IMR-90 (cell line): ENCODE measurements at regions not wholly inside any gene's neighbourhood (a gene's known extent, or its start where the extent isn't known, plus 50 kb on each side); places are given as distances from the start of the nearest gene placed in this dataset.

ENCODE experiments used
- ATAC-seq: fragments of 200-7000 bp; cut with Tn5 transposase; 2 replicates; pipeline ENCODE4 v1.9.1; 2020; ENCODE audit warnings: low read depth, mild to moderate bottlenecking, moderate library complexity
- BruUV-seq: library from RNA; stranded (reverse); fragments of 400-500 nt; replicated peaks from 2 replicates; lab custom pipeline; 2021; lab: Mats Ljungman, UMichigan
- CTCF ChIA-PET: fragments of 300-600 bp; formaldehyde crosslinking; extraction: SDS; loops from one replicate; lab custom pipeline; 2021; ENCODE audit warnings: antibody characterized with exemption; lab: Yijun Ruan, JAX
- POLR2A ChIA-PET: fragments of 300-600 bp; sonication (Branson Sonifier 250); formaldehyde crosslinking; loops from one replicate; lab custom pipeline; 2022; ENCODE audit warnings: antibody characterized with exemption; ENCODE audit not compliant: unreplicated experiment; lab: Charles Lee
- DNase-seq: peaks from one replicate; pipeline ENCODE4 v3.0.0; 2013
- H2AFZ ChIP-seq: replicated peaks from 2 replicates; pipeline ENCODE3; 2013; ENCODE audit warnings: low read length, mild to moderate bottlenecking; ENCODE audit not compliant: poor library complexity
- H2AK5ac ChIP-seq: 2 replicates; pipeline ENCODE4 v1.6.1; 2013; ENCODE audit warnings: low read depth, low read length, inconsistent platforms
- H2AK9ac ChIP-seq: replicated peaks from 2 replicates; pipeline ENCODE3; 2013; ENCODE audit warnings: mild to moderate bottlenecking, low read depth, low read length, moderate library complexity; ENCODE audit not compliant: poor library complexity
- H2BK120ac ChIP-seq: 2 replicates; pipeline ENCODE4 v1.6.1; 2013; ENCODE audit warnings: low read depth, low read length, inconsistent platforms
- H2BK15ac ChIP-seq: 3 replicates; pipeline ENCODE4 v1.6.1; 2013; ENCODE audit warnings: low read depth, low read length, inconsistent platforms
- H2BK20ac ChIP-seq: 2 replicates; pipeline ENCODE4 v1.6.1; 2013; ENCODE audit warnings: low read depth, mild to moderate bottlenecking, inconsistent platforms, low read length, moderate library complexity
- H2BK5ac ChIP-seq: 2 replicates; pipeline ENCODE4 v1.6.1; 2013; ENCODE audit warnings: mild to moderate bottlenecking, low read depth, low read length, inconsistent platforms; ENCODE audit not compliant: poor library complexity, severe bottlenecking
- H3K14ac ChIP-seq: replicated peaks from 2 replicates; pipeline ENCODE4 v1.6.1; 2013; ENCODE audit warnings: low read depth, low read length, inconsistent platforms
- H3K18ac ChIP-seq: 2 replicates; pipeline ENCODE4 v1.6.1; 2013; ENCODE audit warnings: low read depth, low read length, control low read depth
- H3K23ac ChIP-seq: 2 replicates; pipeline ENCODE4 v1.6.1; 2013; ENCODE audit warnings: low read depth, low read length, inconsistent platforms
- H3K27ac ChIP-seq: 2 replicates; pipeline ENCODE4 v1.5.1; 2013; ENCODE audit warnings: mild to moderate bottlenecking, control low read depth, low read length; ENCODE audit not compliant: insufficient read depth
- H3K27me3 ChIP-seq: 2 replicates; pipeline ENCODE4 v1.6.1; 2013; ENCODE audit warnings: low read length; ENCODE audit not compliant: control insufficient read depth, insufficient read depth
- H3K36me3 ChIP-seq: 2 replicates; pipeline ENCODE4 v1.6.1; 2013; ENCODE audit warnings: low read length, mixed read lengths; ENCODE audit not compliant: control insufficient read depth, insufficient read depth
- H3K4ac ChIP-seq: 2 replicates; pipeline ENCODE4 v1.6.1; 2013; ENCODE audit warnings: low read depth, low read length, inconsistent platforms
- H3K4me1 ChIP-seq: 2 replicates; pipeline ENCODE4 v1.6.1; 2013; ENCODE audit warnings: low read length, mixed read lengths; ENCODE audit not compliant: control insufficient read depth, insufficient read depth
- H3K4me2 ChIP-seq: 2 replicates; pipeline ENCODE4 v1.6.1; 2013; ENCODE audit warnings: low read depth, mild to moderate bottlenecking, control low read depth, low read length, moderate library complexity
- H3K4me3 ChIP-seq: 2 replicates; pipeline ENCODE4 v1.5.1; 2013; ENCODE audit warnings: low read depth, mild to moderate bottlenecking, control low read depth, low read length, moderate library complexity; ENCODE audit not compliant: insufficient read depth
- H3K56ac ChIP-seq: 2 replicates; pipeline ENCODE4 v1.6.1; 2013; ENCODE audit warnings: low read length, inconsistent platforms; ENCODE audit not compliant: insufficient read depth; ENCODE audit errors: extremely low read depth
- H3K79me1 ChIP-seq, 2 experiments: 2 replicates each; pipeline ENCODE4 v1.6.1; 2013; ENCODE audit warnings: low read length in 2 of 2, inconsistent platforms in 1 of 2, low read depth in 1 of 2
- H3K9ac ChIP-seq: 2 replicates; pipeline ENCODE4 v1.6.1; 2013; ENCODE audit warnings: low read depth, low read length, control low read depth
- H3K9me1 ChIP-seq: 2 replicates; pipeline ENCODE4 v1.6.1; 2013; ENCODE audit warnings: low read length, inconsistent platforms; ENCODE audit not compliant: insufficient read depth
- H3K9me3 ChIP-seq: 2 replicates; pipeline ENCODE4 v1.6.1; 2013; ENCODE audit warnings: low read length; ENCODE audit not compliant: control insufficient read depth, insufficient read depth
- H4K20me1 ChIP-seq: 2 replicates; pipeline ENCODE4 v1.6.1; 2013; ENCODE audit warnings: low read length, inconsistent platforms; ENCODE audit not compliant: insufficient read depth
- H4K5ac ChIP-seq: 2 replicates; pipeline ENCODE4 v1.6.1; 2013; ENCODE audit warnings: mild to moderate bottlenecking, low read depth, low read length, control low read depth
- H4K8ac ChIP-seq, 2 experiments: 2 replicates each; pipeline ENCODE4 v1.6.1; 2013; ENCODE audit warnings: low read depth in 2 of 2, low read length in 2 of 2, control low read depth in 1 of 2, inconsistent platforms in 1 of 2
- H4K91ac ChIP-seq: 2 replicates; pipeline ENCODE4 v1.6.1; 2013; ENCODE audit warnings: low read depth, low read length, inconsistent platforms; ENCODE audit not compliant: insufficient read depth
- BHLHE40 ChIP-seq: fragments of 150-350 bp; IDR thresholded peaks from 2 replicates; pipeline ENCODE4 v1.6.1; 2016; ENCODE audit warnings: mild to moderate bottlenecking, low read depth, low read length
- MAFK ChIP-seq: IDR thresholded peaks from 2 replicates; pipeline ENCODE4 v1.6.1; 2012; ENCODE audit warnings: low read depth, low read length, improper control_type of control experiment
- MAZ ChIP-seq: IDR thresholded peaks from 2 replicates; pipeline ENCODE4 v1.6.1; 2012; ENCODE audit warnings: low read depth, mild to moderate bottlenecking, low read length, improper control_type of control experiment, moderate library complexity, borderline replicate concordance
- NFE2L2 ChIP-seq: fragments of 150-350 bp; IDR thresholded peaks from 2 replicates; pipeline ENCODE4 v1.6.1; 2016; ENCODE audit warnings: low read depth, mild to moderate bottlenecking, low read length
- POLR2A ChIP-seq: IDR thresholded peaks from 2 replicates; pipeline ENCODE4 v1.6.1; 2012; ENCODE audit warnings: mild to moderate bottlenecking, low read depth, low read length
- SMC3 ChIP-seq: fragments of 150-350 bp; IDR thresholded peaks from 2 replicates; pipeline ENCODE4 v1.6.1; 2016; ENCODE audit warnings: low read depth, mild to moderate bottlenecking, antibody characterized with exemption, low read length, moderate library complexity
- WGBS, 2 experiments: methylation state at CpG; one replicate each; pipeline versions ENCODE4 v1.1.5 to v1.1.7; 2013; ENCODE audit warnings: missing lambda C conversion rate in 2 of 2; ENCODE audit not compliant: insufficient read length in 1 of 2; ENCODE audit errors: extremely low coverage in 2 of 2; 5-methylcytosine and 5-hydroxymethylcytosine counted together
- dilution Hi-C: fragments of 300-500 bp; cut with HindIII; formaldehyde crosslinking; loops from one replicate; pipeline ENCODE4 v1.14.3; 2018; ENCODE audit warnings: low sequenced_read_pairs; ENCODE audit not compliant: unreplicated experiment
- in situ Hi-C: fragments of 300-500 bp; cut with MboI; formaldehyde crosslinking; loops from 3 replicates; pipeline ENCODE4 v1.14.3; 2019; ENCODE audit warnings: low sequenced_read_pairs, inconsistent platforms, mixed read lengths
- intact Hi-C: fragments of 100-400 bp; cut with micrococcal nuclease; formaldehyde crosslinking; loops from 2 replicates; pipeline ENCODE4 v1.10.0; 2022
- TF ChIP-seq, protein P1 (sequence below): conservative IDR thresholded peaks from 2 replicates; pipeline ENCODE4 v1.5.1; 2012; ENCODE audit warnings: mild to moderate bottlenecking, low read depth, low read length, improper control_type of control experiment
- TF ChIP-seq, protein P2 (sequence below): fragments of 150-350 bp; IDR thresholded peaks from 2 replicates; pipeline ENCODE4 v1.6.1; 2017; ENCODE audit warnings: mild to moderate bottlenecking, antibody characterized with exemption, low read length, low read depth

- Histone ChIP-seq H3K23ac (no peak overlapping the region), H3K4ac (no peak overlapping the region), H2BK20ac (no peak overlapping the region; the same call in 1 of the 2 replicates), H3K27me3 (peaks cover 5% of the 10 kb centered on the region), H3K9ac (no peak overlapping the region), H3K9me1 (0 out of 2 replicates have a peak, but pooled peaks cover 2% of the 10 kb centered on the region), H2AK5ac (no peak overlapping the region; the same call in 1 of the 2 replicates), H2BK5ac (no peak overlapping the region), H3K14ac (no peak overlapping the region), H4K8ac (no peak overlapping the region), H3K18ac (no peak overlapping the region), H4K91ac (no peak overlapping the region), H2AK9ac (no peak overlapping the region), H4K5ac (no peak overlapping the region), H3K79me1 (no peaks in the 10 kb centered on the region), H3K56ac (no peak overlapping the region), H3K4me2 (no peak overlapping the region), H3K36me3 (no peaks in the 10 kb centered on the region), H3K27ac (no peak overlapping the region), H2AFZ (no peak overlapping the region), H3K4me1 (peaks cover 2% of the 10 kb centered on the region; the same call in 1 of the 2 replicates), H3K9me3 (no peaks in the 10 kb centered on the region), H4K20me1 (no peaks in the 10 kb centered on the region), H3K4me3 (no peak overlapping the region), H2BK15ac (no peak overlapping the region; the same call in 2 of the 3 replicates), H2BK120ac (no peak overlapping the region)
- POLR2A ChIA-PET: no interaction called here
- TF ChIP-seq NFE2L2: no peak
- TF ChIP-seq, protein P1, sequence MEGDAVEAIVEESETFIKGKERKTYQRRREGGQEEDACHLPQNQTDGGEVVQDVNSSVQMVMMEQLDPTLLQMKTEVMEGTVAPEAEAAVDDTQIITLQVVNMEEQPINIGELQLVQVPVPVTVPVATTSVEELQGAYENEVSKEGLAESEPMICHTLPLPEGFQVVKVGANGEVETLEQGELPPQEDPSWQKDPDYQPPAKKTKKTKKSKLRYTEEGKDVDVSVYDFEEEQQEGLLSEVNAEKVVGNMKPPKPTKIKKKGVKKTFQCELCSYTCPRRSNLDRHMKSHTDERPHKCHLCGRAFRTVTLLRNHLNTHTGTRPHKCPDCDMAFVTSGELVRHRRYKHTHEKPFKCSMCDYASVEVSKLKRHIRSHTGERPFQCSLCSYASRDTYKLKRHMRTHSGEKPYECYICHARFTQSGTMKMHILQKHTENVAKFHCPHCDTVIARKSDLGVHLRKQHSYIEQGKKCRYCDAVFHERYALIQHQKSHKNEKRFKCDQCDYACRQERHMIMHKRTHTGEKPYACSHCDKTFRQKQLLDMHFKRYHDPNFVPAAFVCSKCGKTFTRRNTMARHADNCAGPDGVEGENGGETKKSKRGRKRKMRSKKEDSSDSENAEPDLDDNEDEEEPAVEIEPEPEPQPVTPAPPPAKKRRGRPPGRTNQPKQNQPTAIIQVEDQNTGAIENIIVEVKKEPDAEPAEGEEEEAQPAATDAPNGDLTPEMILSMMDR: no peak
- no peak for TF ChIP-seq MAZ
- TF ChIP-seq, protein P2, sequence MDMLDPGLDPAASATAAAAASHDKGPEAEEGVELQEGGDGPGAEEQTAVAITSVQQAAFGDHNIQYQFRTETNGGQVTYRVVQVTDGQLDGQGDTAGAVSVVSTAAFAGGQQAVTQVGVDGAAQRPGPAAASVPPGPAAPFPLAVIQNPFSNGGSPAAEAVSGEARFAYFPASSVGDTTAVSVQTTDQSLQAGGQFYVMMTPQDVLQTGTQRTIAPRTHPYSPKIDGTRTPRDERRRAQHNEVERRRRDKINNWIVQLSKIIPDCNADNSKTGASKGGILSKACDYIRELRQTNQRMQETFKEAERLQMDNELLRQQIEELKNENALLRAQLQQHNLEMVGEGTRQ: no peak
- TF ChIP-seq POLR2A: no peak
- no peak for TF ChIP-seq SMC3
- TF ChIP-seq BHLHE40: no peak
- TF ChIP-seq MAFK: no peak
- ATAC-seq (no peak), DNase-seq (no peak)
- 86% methylated on average over 4 of the region's 5 CpGs; no CpG with 5 or more reads in 1 of the 2 experiments for WGBS, 2 experiments
- CTCF ChIA-PET: no interaction called here
- no TSS peak for BruUV-seq
- intact Hi-C loops: loop anchor here (5.0 to 10.0 kb wide), 3 partner anchors 78 to 738 kb away; no protein-coding TSS in a partner anchor
- dilution Hi-C loops: no loop called here
- in situ Hi-C loops: loop anchor here (10.0 to 25.0 kb wide), 2 partner anchors 730 to 1028 kb away; no protein-coding TSS in a partner anchor
Measured at GRCh38 chr4:25984796-25985195, 70.8 kb downstream of the SMIM20 start.
